GM12801 (cell line): ENCODE measurements at regions not wholly inside any gene's neighbourhood (a gene's known extent, or its start where the extent isn't known, plus 50 kb on each side); places are given as distances from the start of the nearest gene placed in this dataset.

ENCODE experiments used
- CTCF ChIP-seq: IDR thresholded peaks from one replicate; pipeline ENCODE4 v1.5.1; 2011; ENCODE audit warnings: control low read depth; ENCODE audit not compliant: insufficient read length; ENCODE audit errors: extremely low read depth

GRCh38 chr21:28272272-28272992 lies 720.2 kb downstream of the LTN1 start:
- no peak for TF ChIP-seq CTCF

GRCh38 chr21:28269173-28269572 lies 723.5 kb downstream of the LTN1 start:
- TF ChIP-seq CTCF: no peak

- no peak for TF ChIP-seq CTCF
Observed at GRCh38 chr21:28268685-28269084, 724.0 kb downstream of the LTN1 start.

- no peak for TF ChIP-seq CTCF
Observed at GRCh38 chr21:28267449-28267848, 725.2 kb downstream of the LTN1 start.

- TF ChIP-seq CTCF: no peak
Observed at GRCh38 chr21:28266061-28266460, 726.6 kb downstream of the LTN1 start.

- no peak for TF ChIP-seq CTCF
Observed at GRCh38 chr21:28263974-28264373, 728.7 kb downstream of the LTN1 start.

GRCh38 chr21:28261298-28261697 lies 731.4 kb downstream of the LTN1 start:
- TF ChIP-seq CTCF: no peak

- TF ChIP-seq CTCF: no peak
Observed at GRCh38 chr21:28257276-28257675, 735.4 kb downstream of the LTN1 start.
